ENCODE measurements at regions not wholly inside any gene's neighbourhood (a gene's known extent, or its start where the extent isn't known, plus 50 kb on each side); places are given as distances from the start of the nearest gene placed in this dataset.

- H3K4me1 ChIP-seq = no peaks in the 10 kb centered on the region
- no peak overlapping the region for H3K27ac ChIP-seq
- no peak for DNase-seq
- no peaks in the 10 kb centered on the region for H3K27me3 ChIP-seq
- TF ChIP-seq POLR2A (IDR thresholded peaks at IDR 0.05) (no peak), CTCF (IDR thresholded peaks at IDR 0.05) (no peak)
- intact Hi-C loops (cut with DNase I) = no loop called here
- WGBS, 2 donors = 95 to 99% methylated on average over 10 of the region's 10 CpGs
- no peaks in the 10 kb centered on the region for H3K36me3 ChIP-seq
- no peaks in the 10 kb centered on the region for H3K9me3 ChIP-seq
- H3K4me3 ChIP-seq (replicated peaks in 1 of 3) = no peak overlapping the region
Observed at GRCh38 chr21:32065654-32066053, 192.8 kb downstream of the HUNK start.

- TF ChIP-seq CTCF (IDR thresholded peaks at IDR 0.05) = no peak
- TF ChIP-seq POLR2A (IDR thresholded peaks at IDR 0.05) = no peak
- no peaks in the 10 kb centered on the region for H3K36me3 ChIP-seq
- WGBS, 2 donors = 67 to 69% methylated on average over 6 of the region's 6 CpGs
- no peak for DNase-seq
- H3K27me3 ChIP-seq = no peaks in the 10 kb centered on the region
- H3K4me1 ChIP-seq = no peaks in the 10 kb centered on the region
- no peak overlapping the region for H3K27ac ChIP-seq
- no peak overlapping the region for H3K4me3 ChIP-seq (replicated peaks in 1 of 3)
- H3K9me3 ChIP-seq = no peaks in the 10 kb centered on the region
- intact Hi-C loops (cut with DNase I) = no loop called here
Observed at GRCh38 chr21:32064281-32064910, 191.6 kb downstream of the HUNK start.

GRCh38 chr21:32062591-32063227 lies 189.9 kb downstream of the HUNK start:
- Histone ChIP-seq H3K4me3 (replicated peaks in 1 of 3) (no peak overlapping the region), H3K27ac (no peak overlapping the region), H3K9me3 (no peaks in the 10 kb centered on the region), H3K4me1 (no peaks in the 10 kb centered on the region), H3K36me3 (no peaks in the 10 kb centered on the region), H3K27me3 (no peaks in the 10 kb centered on the region)
- 60 to 68% methylated on average over 6 of the region's 6 CpGs for WGBS, 2 donors
- no peak for DNase-seq
- intact Hi-C loops (cut with DNase I) = no loop called here
- TF ChIP-seq POLR2A (IDR thresholded peaks at IDR 0.05) (no peak), CTCF (IDR thresholded peaks at IDR 0.05) (no peak)

GRCh38 chr21:32061729-32062128 lies 188.9 kb downstream of the HUNK start:
- Histone ChIP-seq H3K4me1 (no peaks in the 10 kb centered on the region), H3K27me3 (no peaks in the 10 kb centered on the region), H3K27ac (no peak overlapping the region), H3K4me3 (replicated peaks in 1 of 3) (no peak overlapping the region), H3K9me3 (no peaks in the 10 kb centered on the region), H3K36me3 (no peaks in the 10 kb centered on the region)
- 92 to 94% methylated on average over 1 of the region's 1 CpG for WGBS, 2 donors
- TF ChIP-seq POLR2A (IDR thresholded peaks at IDR 0.05) = no peak
- no peak for TF ChIP-seq CTCF (IDR thresholded peaks at IDR 0.05)
- DNase-seq = no peak
- intact Hi-C loops (cut with DNase I) = no loop called here

- no peaks in the 10 kb centered on the region for H3K36me3 ChIP-seq
- no peaks in the 10 kb centered on the region for H3K27me3 ChIP-seq
- no peak for DNase-seq
- TF ChIP-seq POLR2A (IDR thresholded peaks at IDR 0.05) (no peak), CTCF (IDR thresholded peaks at IDR 0.05) (no peak)
- H3K9me3 ChIP-seq = no peaks in the 10 kb centered on the region
- no peak overlapping the region for H3K4me3 ChIP-seq (replicated peaks in 1 of 3)
- intact Hi-C loops (cut with DNase I) = no loop called here
- no peak overlapping the region for H3K27ac ChIP-seq
- 74 to 75% methylated on average over 8 of the region's 8 CpGs for WGBS, 2 donors
- no peaks in the 10 kb centered on the region for H3K4me1 ChIP-seq
Observed at GRCh38 chr21:32056791-32057190, 184.0 kb downstream of the HUNK start.
